OCI-M1 (cell line): ENCODE measurements at regions not wholly inside any gene's neighbourhood (a gene's known extent, or its start where the extent isn't known, plus 50 kb on each side); places are given as distances from the start of the nearest gene placed in this dataset.
"Not testable (repeated sequence)": the region's sequence is repeated elsewhere in the genome, so short reads cannot be mapped to it uniquely, and the experiment has no call there.

ENCODE experiments used
- DNase-seq: peaks from one replicate; lab custom pipeline; 2025; lab: John Stamatoyannopoulos, UW

DNA sequence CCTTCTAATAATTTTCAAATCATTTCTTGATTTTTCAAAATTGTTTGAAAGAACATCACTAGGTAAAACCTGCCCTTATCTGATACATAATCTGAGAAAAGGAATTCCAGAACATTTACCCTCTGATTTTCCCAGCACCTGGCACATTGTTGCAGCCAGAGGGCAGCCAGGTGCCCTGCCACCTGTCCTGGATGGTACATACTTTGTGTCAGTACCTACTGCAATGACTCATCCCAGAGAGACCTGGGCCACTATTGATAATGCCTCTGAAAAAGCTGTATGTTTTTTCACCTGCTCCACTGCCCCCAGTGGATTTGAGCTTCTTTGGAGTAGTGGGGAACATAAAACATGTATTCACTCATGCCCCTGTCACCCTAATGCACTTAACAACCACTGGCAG lies 648.9 kb upstream of the GBE1 start:
- DNase-seq: no peak

DNA sequence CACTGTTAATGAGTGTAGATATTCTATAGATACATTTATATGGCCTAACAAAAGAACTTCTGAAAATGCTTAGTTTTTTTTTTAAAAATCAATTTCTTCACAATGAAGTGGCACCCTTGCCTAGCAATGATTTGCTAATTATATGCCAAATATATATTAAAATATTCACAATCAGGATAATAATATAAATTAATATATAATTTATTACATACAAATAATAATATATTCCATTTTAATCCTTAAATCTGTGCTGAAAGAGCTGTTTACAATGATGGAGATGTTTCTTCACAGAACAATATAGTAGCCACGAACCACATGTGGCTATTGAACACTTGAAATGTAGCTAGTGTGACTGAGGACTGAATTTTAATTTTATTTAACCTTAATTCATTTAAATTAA lies 648.4 kb upstream of the GBE1 start:
- no peak for DNase-seq

- no peak for DNase-seq
Observed at GRCh38 chr3:82392203-82392775, 630.8 kb upstream of the GBE1 start.

DNA sequence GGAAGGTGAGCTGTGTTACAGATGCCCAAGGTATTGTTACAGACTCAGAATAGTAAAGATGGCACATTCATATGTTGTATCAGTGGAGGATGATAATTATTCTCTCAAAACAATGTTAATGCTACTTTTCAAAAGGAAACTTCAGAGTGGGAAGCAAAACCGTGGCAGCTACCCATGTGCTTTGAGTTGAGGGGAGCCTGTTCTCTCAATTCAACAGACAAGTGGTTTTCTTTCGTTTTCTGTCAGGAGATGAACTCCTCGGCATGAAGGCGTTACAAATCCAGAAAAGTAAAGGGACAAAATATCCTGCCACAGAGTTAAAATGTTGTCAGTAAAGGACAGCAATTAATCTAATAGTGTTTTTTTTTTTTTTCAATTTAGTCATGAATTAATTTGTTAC lies 629.4 kb upstream of the GBE1 start:
- DNase-seq: peak; percentile 1

- DNase-seq: no peak
Observed at GRCh38 chr3:82386647-82387046, 625.2 kb upstream of the GBE1 start.

GRCh38 chr3:82384181-82384580 lies 622.7 kb upstream of the GBE1 start:
- DNase-seq: peak; percentile 9

- DNase-seq: no peak
Observed at GRCh38 chr3:82382831-82383230, 621.4 kb upstream of the GBE1 start.

GRCh38 chr3:82378392-82378791 lies 616.9 kb upstream of the GBE1 start:
- DNase-seq: no peak

DNA sequence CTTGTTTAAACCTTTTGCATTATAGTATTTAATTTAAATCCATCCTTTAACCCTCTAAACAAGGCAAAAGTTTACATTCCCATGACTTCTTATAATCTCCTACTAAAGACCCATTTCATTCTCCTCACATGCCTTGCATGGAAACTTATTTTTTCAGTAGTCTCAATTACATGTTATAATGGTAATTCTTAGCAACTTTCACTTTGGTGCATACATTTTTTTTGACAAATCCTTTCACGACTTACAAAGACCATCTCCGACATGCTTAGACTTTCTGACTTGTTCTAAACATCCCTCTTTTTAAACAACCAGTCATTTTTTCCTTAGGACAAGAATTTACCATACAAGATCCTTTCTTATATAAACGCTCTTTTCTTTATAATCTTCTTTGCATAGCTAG lies 615.4 kb upstream of the GBE1 start:
- DNase-seq: peak; percentile 36

GRCh38 chr3:82373833-82374232 lies 612.4 kb upstream of the GBE1 start:
- not testable (repeated sequence) for DNase-seq

DNA sequence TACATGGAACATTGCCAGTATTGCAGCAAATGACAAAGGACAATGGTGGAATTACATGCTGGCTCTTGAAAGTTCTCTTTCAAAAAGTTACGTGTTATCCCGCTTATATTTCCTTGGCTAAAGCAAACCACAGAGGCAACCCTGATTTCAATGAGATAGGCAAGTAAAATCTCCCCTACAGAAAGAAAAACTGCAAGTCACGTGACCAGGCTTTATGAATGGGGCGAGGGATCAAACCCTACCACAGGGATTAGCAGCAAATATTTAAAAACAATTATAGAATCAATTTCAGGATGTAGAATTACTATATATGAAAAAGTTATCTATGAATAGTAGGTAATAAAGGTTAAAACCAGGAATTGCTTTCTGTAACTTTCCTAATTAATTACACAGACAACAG lies 603.4 kb upstream of the GBE1 start:
- no peak for DNase-seq

- DNase-seq: no peak
Observed at GRCh38 chr3:82363131-82363530, 601.7 kb upstream of the GBE1 start.

GRCh38 chr3:82355228-82355627 lies 593.8 kb upstream of the GBE1 start:
- no peak for DNase-seq

DNA sequence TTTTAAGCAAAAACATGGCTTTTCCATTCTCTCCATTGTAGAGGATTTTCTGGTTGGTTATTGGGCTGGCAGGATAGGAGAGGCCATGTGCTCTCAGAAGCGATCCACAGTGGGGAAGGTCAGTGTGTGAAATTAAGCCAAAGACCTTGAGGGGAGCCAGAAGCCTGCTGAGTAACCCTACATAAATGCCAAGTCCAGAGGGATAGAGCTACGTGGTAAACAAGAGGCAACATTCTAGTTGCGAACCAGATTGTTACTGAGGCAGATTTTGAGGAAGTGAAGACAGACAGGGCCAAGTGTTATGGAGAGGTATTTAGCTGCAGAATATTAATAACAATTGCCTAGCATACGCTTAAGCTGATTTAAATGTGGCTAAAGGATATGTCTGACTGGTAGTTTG lies 592.8 kb upstream of the GBE1 start:
- no peak for DNase-seq

DNA sequence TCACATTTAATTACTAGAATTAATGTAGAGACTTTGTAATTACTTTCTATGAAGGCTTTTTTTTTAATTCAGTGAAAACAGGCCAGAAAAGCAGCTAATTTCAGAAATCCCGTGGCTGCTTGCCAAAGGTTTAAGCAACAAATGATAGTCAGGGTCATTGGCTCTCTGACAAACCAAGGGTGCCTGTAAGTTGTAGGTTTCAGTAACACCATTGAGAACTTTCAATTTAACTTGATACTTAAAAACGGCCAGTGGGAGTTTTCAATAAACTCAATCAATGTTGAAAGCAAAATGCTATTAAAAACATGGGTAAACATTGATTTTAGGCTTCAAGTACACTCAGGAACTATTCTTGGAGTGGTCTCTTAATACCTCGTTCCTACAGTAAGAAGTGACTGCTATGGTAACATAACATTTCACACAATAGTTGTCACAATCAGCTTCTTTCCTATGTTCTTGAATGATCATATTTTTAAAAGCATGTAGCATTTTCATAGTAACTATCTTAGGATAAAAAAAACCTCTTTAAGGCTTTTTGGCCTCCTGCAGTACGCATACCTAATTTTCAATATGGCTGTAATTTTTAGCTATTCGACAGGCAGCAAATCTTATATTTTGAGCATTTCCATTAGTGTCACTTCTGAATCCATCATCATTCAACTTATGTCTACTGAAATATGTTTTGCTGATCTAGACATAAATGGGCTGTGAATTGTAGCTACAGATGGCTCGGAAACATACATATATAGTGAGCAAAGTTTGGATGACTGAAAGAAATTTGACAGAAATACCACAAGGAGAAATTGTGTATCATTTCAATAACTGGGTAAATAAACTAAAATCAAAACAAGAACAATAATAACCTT lies 592.1 kb upstream of the GBE1 start:
- no peak for DNase-seq

GRCh38 chr3:82347585-82347984 lies 586.1 kb upstream of the GBE1 start:
- DNase-seq: no peak

- peak; percentile 21 for DNase-seq
Observed at GRCh38 chr3:82342521-82342920, 581.1 kb upstream of the GBE1 start.

- no peak for DNase-seq
Observed at GRCh38 chr3:82329300-82329699, 567.9 kb upstream of the GBE1 start.

- no peak for DNase-seq
Observed at GRCh38 chr3:82311901-82312300, 550.5 kb upstream of the GBE1 start.

DNA sequence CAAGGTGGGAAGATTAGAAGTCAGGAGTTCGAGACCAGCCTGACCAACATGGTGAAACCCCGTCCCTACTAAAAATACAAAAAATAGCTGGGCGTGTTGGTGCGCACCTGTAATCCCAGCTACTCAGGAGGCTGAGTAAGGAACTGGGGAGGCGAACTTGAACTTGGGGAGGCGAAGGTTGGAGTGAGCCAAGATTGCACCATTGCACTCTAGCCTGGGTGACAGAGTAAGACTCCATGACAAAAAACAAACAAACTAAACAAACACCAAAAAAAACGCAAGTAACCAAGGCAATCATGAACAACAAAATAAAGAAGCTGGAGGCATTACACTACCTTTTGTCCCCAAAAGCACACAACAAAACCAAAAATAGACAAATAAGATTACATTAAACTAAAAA lies 547.3 kb upstream of the GBE1 start:
- DNase-seq: no peak

GRCh38 chr3:82306189-82306588 lies 544.7 kb upstream of the GBE1 start:
- no peak for DNase-seq

- no peak for DNase-seq
Observed at GRCh38 chr3:82294609-82295008, 533.2 kb upstream of the GBE1 start.

- DNase-seq: no peak
Observed at GRCh38 chr3:82293867-82294266, 532.4 kb upstream of the GBE1 start.

GRCh38 chr3:82293435-82293834 lies 532.0 kb upstream of the GBE1 start:
- DNase-seq: no peak
